ENCODE measurements at regions not wholly inside any gene's neighbourhood (a gene's known extent, or its start where the extent isn't known, plus 50 kb on each side); places are given as distances from the start of the nearest gene placed in this dataset.
"Not testable (repeated sequence)": the region's sequence is repeated elsewhere in the genome, so short reads cannot be mapped to it uniquely, and the experiment has no call there.

- no peak for DNase-seq (ENCODE audit: low read depth)
Measured at GRCh38 chr4:138892483-138893407, 122.8 kb upstream of the NOCT start.

GRCh38 chr4:138891631-138892031, 124.0 kb upstream of the NOCT start:
- DNase-seq (ENCODE audit: low read depth), result no peak

GRCh38 chr4:138890891-138891570, 124.5 kb upstream of the NOCT start:
- DNase-seq (ENCODE audit: low read depth), result no peak

- no peak for DNase-seq (ENCODE audit: low read depth)
Measured at GRCh38 chr4:138889216-138889615, 126.4 kb upstream of the NOCT start.

GRCh38 chr4:138887741-138888140, 127.8 kb upstream of the NOCT start:
- no peak for DNase-seq (ENCODE audit: low read depth)

- no peak for DNase-seq (ENCODE audit: low read depth)
Measured at GRCh38 chr4:138887341-138887740, 128.2 kb upstream of the NOCT start.

- no peak for DNase-seq (ENCODE audit: low read depth)
Measured at GRCh38 chr4:138879757-138880156, 135.8 kb upstream of the NOCT start.

GRCh38 chr4:138875891-138876608, 139.5 kb upstream of the NOCT start:
- DNase-seq (ENCODE audit: low read depth), result no peak

GRCh38 chr4:138871555-138871875, 144.1 kb upstream of the NOCT start:
- DNase-seq (ENCODE audit: low read depth), result no peak

GRCh38 chr4:138870737-138871554, 144.6 kb upstream of the NOCT start:
- peak; percentile 58 for DNase-seq (ENCODE audit: low read depth)

GRCh38 chr4:138869631-138870030, 145.9 kb upstream of the NOCT start:
- DNase-seq (ENCODE audit: low read depth), result no peak

- no peak for DNase-seq (ENCODE audit: low read depth)
Measured at GRCh38 chr4:138869165-138869564, 146.4 kb upstream of the NOCT start.

- DNase-seq (ENCODE audit: low read depth), result no peak
Measured at GRCh38 chr4:138868562-138868961, 147.0 kb upstream of the NOCT start.

GRCh38 chr4:138867404-138867803, 148.2 kb upstream of the NOCT start:
- DNase-seq (ENCODE audit: low read depth), result no peak

- DNase-seq (ENCODE audit: low read depth), result no peak
Measured at GRCh38 chr4:138866314-138866713, 149.3 kb upstream of the NOCT start.

GRCh38 chr4:138865765-138866164, 149.8 kb upstream of the NOCT start:
- DNase-seq (ENCODE audit: low read depth), result no peak

GRCh38 chr4:138864961-138865720, 150.4 kb upstream of the NOCT start:
- no peak for DNase-seq (ENCODE audit: low read depth)

- DNase-seq (ENCODE audit: low read depth), result no peak
Measured at GRCh38 chr4:138863160-138863559, 152.4 kb upstream of the NOCT start.

- no peak for DNase-seq (ENCODE audit: low read depth)
Measured at GRCh38 chr4:138861135-138861534, 154.4 kb upstream of the NOCT start.

- not testable (repeated sequence) for DNase-seq (ENCODE audit: low read depth)
Measured at GRCh38 chr4:138860357-138860756, 155.2 kb upstream of the NOCT start.

- no peak for DNase-seq (ENCODE audit: low read depth)
Measured at GRCh38 chr4:138859254-138859653, 156.3 kb upstream of the NOCT start.

All from stromal cell of bone marrow (primary cell).